Medulla oblongata (tissue), 1 donor: ENCODE measurements at regions not wholly inside any gene's neighbourhood (a gene's known extent, or its start where the extent isn't known, plus 50 kb on each side); places are given as distances from the start of the nearest gene placed in this dataset.
"Not testable (repeated sequence)": the region's sequence is repeated elsewhere in the genome, so short reads cannot be mapped to it uniquely, and the experiment has no call there.

Experiments used
- DNase-seq: peaks from one replicate; pipeline ENCODE4 v3.0.0-alpha.2; 2015; ENCODE audit errors: extremely low spot score

GRCh38 chr3:145024700-145025099, 1053.1 kb downstream of the DIPK2A start:
- no peak for DNase-seq

DNA sequence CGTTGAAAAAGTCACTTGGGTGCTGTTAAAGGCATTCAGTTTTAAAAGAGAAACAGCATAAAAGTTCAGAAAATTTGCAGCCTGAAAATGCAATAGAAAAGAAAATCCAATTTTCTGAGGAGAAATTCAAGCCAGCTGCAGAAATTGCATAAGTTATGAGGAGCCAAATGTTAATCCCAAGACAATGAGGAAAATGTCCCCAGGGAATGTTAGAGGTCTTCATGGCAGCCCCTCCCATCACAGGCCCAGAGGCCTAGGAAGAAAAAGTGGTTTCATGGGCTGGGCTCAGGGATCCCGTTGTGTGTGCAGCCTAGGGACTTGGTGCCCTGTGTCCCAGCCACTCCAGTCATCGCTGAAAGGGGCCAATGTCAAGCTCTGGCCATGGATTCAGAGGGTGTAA, 1055.6 kb downstream of the DIPK2A start:
- not testable (repeated sequence) for DNase-seq

GRCh38 chr3:145032791-145033190, 1061.2 kb downstream of the DIPK2A start:
- DNase-seq: no peak

GRCh38 chr3:145035682-145036081, 1064.1 kb downstream of the DIPK2A start:
- DNase-seq: no peak

GRCh38 chr3:145054055-145054454, 1082.4 kb downstream of the DIPK2A start:
- DNase-seq: not testable (repeated sequence)

DNA sequence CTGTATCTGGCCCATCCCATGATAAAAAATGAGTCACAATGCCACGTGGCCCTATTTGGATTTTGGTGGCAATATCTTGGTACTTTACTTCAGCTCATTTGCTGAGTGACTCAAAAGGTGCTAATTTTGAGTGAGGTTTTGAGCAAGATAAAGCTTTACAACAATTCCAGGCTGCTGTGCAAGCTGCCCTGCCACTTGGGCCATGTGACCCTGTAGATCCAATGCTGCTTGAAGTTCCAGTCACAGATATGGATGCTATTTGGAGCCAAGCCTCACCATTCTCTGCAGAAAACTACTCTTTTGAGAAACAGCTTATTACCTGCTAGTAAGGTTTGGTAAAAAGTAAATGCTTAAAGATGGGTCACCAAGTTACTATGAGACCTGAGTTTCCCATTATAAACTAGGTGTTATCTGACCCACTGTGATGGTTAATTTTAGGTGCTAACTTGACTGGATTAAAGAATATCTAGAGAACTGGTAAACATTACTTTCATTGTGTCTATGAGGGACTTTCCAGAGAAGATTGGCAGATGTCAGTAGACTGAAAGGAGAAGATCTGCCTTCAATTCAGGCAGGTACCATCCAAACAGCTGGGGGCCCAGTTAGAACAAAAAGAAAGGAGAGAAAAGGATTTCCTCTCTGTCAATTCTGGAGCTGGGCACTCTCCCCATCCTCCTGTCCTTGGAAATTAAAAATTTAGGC, 1083.9 kb downstream of the DIPK2A start:
- DNase-seq: no peak

DNA sequence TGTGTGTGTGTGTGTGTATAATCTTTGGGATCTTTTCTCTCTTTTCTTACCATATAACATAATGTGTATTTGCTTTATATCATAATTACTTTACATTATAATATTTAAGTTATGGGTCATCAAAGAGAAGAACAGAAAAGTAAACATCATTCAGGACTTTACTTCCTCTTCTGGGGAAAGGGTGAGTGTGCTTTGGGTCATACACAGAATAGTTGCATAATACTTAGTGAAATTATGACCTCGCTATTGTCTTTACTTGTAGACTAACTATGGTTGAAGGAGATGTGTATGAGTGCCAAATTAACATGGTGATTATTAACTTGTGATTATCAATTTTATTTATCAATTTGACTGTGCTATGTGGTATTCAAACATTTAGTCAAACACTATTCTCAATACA, 1086.9 kb downstream of the DIPK2A start:
- DNase-seq: no peak

- DNase-seq: no peak
Observed at GRCh38 chr3:145063616-145064015, 1092.0 kb downstream of the DIPK2A start.

- no peak for DNase-seq
Observed at GRCh38 chr3:145070795-145071194, 1090.2 kb downstream of the PLOD2 start.

DNA sequence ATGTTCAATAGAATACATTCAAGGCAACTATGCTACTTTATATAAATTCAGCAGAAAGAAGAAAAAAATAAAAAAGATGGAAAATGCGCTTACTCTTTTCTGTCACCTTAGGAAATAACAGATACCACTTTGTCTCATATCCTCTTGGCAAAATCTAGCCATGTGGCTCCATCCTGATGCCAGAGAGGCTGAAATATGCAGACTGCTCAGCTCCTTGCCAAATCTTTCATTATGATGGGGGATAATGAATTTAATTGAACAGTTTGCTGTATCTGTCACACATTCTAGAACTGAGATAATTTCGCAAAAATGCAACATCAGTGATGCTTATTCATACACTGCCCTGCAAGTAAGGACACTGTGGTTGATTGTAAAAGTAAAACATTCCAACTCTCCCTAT, 1081.5 kb downstream of the PLOD2 start:
- no peak for DNase-seq

DNA sequence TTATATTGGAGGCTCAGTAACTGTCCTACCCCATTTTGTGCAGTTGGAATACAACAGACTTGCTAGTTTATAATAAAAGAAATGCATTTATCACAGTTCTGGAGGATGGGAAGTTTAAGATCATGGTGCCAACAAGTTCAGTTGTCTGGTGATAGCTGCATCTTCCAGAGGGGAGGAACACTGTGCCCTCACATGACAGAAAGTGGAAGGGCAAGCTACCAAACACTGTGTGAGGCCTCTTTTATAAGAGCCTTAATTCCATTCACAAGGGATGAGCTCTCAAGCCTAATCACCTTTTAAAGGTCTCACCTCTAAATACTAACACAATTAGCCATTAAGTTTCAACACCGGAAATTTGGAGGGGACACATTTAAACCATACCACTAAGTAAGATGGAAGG, 1073.9 kb downstream of the PLOD2 start:
- DNase-seq: no peak

DNA sequence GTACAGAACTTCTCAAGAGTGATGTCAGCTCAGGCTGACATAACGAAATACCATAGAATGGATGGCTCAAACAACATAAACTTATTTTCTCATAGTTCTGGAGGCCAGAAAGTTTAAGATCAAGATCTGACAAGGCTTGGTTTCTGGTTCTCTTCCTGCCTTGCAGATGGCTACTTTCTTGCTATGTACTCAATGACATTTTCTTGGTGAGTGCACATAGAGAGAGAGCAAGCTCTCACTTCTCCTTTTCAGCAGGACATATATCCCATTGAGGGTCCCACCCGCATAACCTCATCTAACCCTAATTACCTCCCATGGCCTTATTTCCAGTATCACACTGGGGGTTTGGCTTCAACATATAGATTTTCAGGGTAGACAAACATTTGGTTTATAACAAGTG, 1072.1 kb downstream of the PLOD2 start:
- DNase-seq: no peak

DNA sequence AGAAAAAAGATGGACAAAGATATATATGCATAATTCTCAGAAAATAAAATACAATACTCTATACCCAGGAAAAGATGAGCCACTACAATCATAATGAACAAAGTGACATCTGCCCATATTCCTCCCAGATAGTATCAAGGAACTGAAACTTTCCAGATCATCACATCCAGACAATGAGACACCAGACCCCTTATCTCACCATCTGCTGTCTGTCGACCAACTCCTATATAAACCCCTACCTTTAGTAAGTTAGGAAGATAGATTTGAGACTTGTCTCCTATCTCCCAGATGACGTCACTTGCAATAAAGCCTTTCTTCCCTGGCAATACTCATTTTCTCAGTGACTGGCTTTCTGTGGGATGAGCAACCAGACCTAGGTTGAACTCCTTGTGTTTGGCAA, 1071.6 kb downstream of the PLOD2 start:
- no peak for DNase-seq

GRCh38 chr3:145094355-145094941, 1066.5 kb downstream of the PLOD2 start:
- peak; percentile 33 for DNase-seq

DNA sequence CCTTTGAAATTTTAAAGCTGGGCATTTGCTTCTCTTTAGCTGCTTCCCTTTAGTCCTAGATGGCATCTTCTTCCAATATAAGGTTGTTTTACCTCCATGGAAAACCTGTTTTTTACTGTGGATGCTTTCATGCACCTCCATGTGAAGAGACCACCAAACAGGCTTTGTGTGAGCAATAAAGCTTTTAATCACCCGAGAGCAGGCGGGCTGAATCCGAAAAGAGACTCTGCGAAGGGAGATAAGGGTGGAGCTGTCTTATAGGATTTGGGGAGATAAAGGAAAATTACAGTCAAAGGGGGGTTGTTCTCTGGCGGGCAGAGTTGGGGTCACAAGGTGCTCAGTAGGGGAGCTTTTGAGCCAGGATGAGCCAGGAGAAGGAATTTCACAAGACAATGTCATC, 1049.8 kb downstream of the PLOD2 start:
- DNase-seq: not testable (repeated sequence)

- DNase-seq: no peak
Observed at GRCh38 chr3:145116769-145117168, 1044.2 kb downstream of the PLOD2 start.

GRCh38 chr3:145118303-145118702, 1042.7 kb downstream of the PLOD2 start:
- no peak for DNase-seq

GRCh38 chr3:145124900-145125678, 1035.9 kb downstream of the PLOD2 start:
- no peak for DNase-seq

GRCh38 chr3:145133281-145133680, 1027.7 kb downstream of the PLOD2 start:
- no peak for DNase-seq

DNA sequence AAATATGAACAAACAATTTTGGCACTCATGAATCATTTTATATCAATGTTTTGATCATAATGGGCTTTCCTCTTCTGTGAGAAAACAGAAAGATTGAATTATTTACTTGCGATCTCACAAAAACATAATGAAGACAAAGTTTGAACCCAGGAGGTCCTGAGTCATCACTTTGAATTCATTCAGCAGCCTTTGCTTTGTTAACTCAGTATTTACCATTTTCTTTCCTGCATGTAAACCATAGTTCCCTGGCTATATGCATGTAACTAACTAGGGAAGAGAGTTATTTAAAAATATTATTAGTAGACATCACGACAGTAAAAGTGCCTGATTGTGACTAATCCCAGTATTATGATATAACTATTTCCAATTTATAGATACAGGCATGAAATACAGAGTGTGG, 1026.2 kb downstream of the PLOD2 start:
- DNase-seq: no peak

GRCh38 chr3:145144361-145144760, 1016.6 kb downstream of the PLOD2 start:
- no peak for DNase-seq

GRCh38 chr3:145145461-145145860, 1015.5 kb downstream of the PLOD2 start:
- no peak for DNase-seq

GRCh38 chr3:145159640-145160039, 1001.3 kb downstream of the PLOD2 start:
- DNase-seq: no peak
